ENCODE measurements at regions not wholly inside any gene's neighbourhood (a gene's known extent, or its start where the extent isn't known, plus 50 kb on each side); places are given as distances from the start of the nearest gene placed in this dataset.

DNA sequence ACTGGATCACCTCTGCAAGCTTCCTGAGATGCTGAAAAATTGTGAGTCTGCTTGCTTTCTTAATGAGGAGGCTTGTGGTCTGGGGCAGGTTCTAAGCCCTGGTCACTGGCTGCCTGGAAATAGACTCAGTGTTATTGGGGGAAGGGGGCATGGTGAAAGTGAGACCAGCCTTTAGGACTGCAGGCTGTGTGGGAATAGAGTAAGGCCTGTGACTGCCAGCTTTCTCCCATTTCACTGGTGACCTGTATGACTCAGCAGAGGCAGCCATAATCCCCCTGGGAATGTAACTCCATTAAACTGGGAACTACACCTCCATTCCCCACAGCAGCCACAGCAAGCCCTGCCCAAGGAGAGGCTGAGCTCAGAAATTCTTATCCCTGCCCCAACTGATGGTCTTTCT lies 55.9 kb upstream of the IL15 start:
- TF ChIP-seq, protein P1, sequence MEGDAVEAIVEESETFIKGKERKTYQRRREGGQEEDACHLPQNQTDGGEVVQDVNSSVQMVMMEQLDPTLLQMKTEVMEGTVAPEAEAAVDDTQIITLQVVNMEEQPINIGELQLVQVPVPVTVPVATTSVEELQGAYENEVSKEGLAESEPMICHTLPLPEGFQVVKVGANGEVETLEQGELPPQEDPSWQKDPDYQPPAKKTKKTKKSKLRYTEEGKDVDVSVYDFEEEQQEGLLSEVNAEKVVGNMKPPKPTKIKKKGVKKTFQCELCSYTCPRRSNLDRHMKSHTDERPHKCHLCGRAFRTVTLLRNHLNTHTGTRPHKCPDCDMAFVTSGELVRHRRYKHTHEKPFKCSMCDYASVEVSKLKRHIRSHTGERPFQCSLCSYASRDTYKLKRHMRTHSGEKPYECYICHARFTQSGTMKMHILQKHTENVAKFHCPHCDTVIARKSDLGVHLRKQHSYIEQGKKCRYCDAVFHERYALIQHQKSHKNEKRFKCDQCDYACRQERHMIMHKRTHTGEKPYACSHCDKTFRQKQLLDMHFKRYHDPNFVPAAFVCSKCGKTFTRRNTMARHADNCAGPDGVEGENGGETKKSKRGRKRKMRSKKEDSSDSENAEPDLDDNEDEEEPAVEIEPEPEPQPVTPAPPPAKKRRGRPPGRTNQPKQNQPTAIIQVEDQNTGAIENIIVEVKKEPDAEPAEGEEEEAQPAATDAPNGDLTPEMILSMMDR (IDR thresholded peaks at IDR 0.05): no peak
- TF ChIP-seq POLR2AphosphoS5 (IDR thresholded peaks at IDR 0.05) (no peak), POLR2A (IDR thresholded peaks at IDR 0.05) (no peak), EP300 (IDR thresholded peaks at IDR 0.05) (no peak)
